Esophagus mucosa (tissue), 1 donor: ENCODE measurements at regions not wholly inside any gene's neighbourhood (a gene's known extent, or its start where the extent isn't known, plus 50 kb on each side); places are given as distances from the start of the nearest gene placed in this dataset.
"Not testable (repeated sequence)": the region's sequence is repeated elsewhere in the genome, so short reads cannot be mapped to it uniquely, and the experiment has no call there.

ENCODE experiments used
- ATAC-seq: fragments of 200-7000 bp; cut with Tn5 transposase; one replicate; pipeline ENCODE4 v1.9.1; 2020
- donor health status: DM: yes; HTN: yes; CAD: no.

GRCh38 chr4:3961091-3961672 is 195.0 kb downstream of the ADRA2C start:
- not testable (repeated sequence) for ATAC-seq

GRCh38 chr4:3964572-3965278 is 198.5 kb downstream of the ADRA2C start:
- not testable (repeated sequence) for ATAC-seq

- ATAC-seq, result not testable (repeated sequence)
These were observed 201.0 kb downstream of the ADRA2C start for GRCh38 chr4:3967204-3967603.

GRCh38 chr4:3972626-3973025 is 206.4 kb downstream of the ADRA2C start:
- not testable (repeated sequence) for ATAC-seq

- ATAC-seq, result not testable (repeated sequence)
These were observed 207.5 kb downstream of the ADRA2C start for GRCh38 chr4:3973581-3974200.

DNA sequence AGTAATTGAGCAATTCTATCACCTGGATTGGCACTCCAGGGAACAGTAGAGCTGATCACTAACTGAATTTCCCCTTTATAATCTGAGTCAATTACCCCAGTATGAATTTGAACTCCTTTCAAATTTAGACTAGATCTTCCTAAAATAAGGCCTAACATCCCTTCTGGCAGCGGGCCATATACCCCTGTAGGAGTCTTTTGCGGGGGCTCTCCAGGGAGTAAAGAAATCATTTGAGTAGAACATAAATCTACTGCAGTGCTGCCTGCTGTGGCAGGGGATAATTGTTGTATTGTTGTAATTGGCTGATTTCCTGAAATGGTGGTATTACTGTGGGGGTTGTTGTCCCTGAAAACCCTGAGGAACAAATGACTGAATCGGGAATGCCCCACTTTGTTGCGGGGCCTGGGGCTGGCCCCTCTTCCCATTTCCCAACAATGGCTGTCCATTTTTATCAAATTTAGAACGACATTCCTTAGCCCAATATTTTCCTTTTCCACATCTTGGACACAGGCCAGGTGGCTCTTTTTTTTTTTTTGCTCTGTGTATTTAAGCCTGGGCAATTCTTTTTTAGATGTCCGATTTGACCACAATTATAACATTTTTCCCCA is 217.4 kb downstream of the ADRA2C start:
- ATAC-seq, result not testable (repeated sequence)

- ATAC-seq, result not testable (repeated sequence)
These were observed 218.6 kb downstream of the ADRA2C start for GRCh38 chr4:3984796-3985195.

GRCh38 chr4:3986412-3986811 is 220.2 kb downstream of the ADRA2C start:
- ATAC-seq, result not testable (repeated sequence)

DNA sequence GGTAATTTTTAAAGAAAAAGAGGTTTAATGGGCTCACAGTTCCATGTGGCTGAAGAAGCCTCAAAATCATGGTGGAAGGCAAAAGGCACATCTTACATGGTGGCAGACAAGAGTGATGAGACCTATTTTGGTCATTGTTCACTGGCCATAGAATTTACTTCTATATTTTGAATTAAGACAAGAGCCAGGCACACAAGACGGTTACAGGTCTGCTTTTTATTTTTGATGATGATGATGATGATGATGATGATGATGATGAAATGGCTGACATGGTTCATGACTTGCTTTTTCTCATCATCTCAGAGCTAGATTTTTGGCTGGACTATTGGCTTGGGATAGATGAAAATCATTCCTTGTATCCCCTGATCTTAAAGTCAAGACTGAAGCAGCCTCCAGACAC is 229.3 kb downstream of the OTOP1 start:
- not testable (repeated sequence) for ATAC-seq

GRCh38 chr4:4004036-4004435 is 222.7 kb downstream of the OTOP1 start:
- ATAC-seq, result not testable (repeated sequence)

DNA sequence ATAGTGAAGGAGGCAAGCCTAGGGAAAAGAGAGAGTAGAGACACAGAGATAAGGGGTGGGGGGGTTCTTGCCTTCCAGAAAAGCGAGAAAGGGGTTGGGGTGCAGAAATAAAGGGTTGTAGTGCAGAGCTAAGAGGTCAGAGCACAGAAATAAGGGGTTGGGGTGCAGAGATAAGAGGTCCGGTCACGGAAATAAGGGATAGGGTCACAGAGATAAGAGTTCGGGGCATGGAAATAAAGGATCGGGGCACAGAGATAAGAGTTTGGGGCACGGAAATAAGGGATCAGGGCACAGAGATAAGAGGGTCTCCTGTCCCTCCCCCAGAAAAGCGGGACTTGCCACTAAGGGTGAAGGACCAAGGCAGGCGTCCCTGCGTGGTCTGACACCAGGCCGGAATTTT is 222.0 kb downstream of the OTOP1 start:
- not testable (repeated sequence) for ATAC-seq

- not testable (repeated sequence) for ATAC-seq
These were observed 220.4 kb downstream of the OTOP1 start for GRCh38 chr4:4006356-4006755.

DNA sequence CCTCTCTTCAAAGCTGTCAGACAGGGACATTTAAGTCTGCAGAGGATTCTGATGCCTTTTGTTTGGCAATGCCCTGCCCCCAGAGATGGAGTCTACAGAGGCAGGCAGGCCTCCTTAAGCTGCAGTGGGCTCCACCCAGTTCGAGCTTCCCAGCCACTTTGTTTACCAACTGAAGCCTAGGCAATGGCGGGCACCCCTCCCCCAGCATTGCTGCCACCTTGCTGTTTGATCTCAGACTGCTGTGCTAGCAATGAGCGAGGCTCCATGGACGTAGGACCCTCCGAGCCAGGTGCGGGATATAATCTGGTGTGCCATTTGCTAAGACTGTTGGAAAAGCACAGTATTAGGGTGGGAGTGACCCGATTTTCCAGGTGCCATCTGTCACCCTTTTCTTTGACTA is 207.7 kb downstream of the OTOP1 start:
- ATAC-seq, result not testable (repeated sequence)

DNA sequence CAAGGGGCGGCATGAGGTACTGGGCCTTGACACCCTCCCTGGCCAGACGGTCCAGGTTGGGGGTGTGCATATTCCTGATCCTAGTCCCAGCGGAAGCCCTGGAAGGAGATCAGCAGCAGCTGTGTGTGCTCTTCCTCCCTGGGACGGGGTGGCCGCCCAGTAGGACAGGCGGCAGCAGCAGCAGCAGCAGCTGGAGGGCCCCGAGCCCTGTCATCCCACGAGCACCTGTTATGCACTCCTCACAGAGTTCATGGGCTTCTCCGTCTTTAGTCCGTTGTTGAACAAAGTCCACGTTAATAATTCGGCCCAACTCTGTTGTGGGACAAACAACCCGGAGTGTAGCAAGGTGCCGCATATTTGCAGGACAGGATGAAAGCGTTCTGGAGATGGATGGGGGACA is 205.6 kb downstream of the OTOP1 start:
- ATAC-seq, result not testable (repeated sequence)

GRCh38 chr4:4026708-4027107 is 200.0 kb downstream of the OTOP1 start:
- ATAC-seq, result not testable (repeated sequence)

DNA sequence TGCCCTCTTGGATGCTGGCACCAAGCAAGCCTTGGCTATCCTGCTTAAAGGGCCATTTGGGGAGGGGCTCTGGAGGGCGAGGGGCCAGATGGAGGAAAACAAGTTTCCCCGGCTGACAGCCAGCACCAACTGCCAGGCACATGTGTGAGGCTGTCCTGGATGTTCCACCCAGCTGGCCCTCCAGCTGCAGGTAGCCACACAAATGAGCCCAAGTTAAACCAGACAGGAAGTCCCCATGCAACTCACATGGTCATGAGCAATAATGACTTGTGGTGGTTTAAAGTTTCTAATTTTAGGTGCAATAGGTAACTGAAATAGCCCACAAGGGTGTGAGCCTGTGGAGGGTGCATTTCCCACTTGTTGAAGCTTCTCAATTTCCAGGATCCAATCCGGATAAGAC is 198.0 kb downstream of the OTOP1 start:
- ATAC-seq, result not testable (repeated sequence)

DNA sequence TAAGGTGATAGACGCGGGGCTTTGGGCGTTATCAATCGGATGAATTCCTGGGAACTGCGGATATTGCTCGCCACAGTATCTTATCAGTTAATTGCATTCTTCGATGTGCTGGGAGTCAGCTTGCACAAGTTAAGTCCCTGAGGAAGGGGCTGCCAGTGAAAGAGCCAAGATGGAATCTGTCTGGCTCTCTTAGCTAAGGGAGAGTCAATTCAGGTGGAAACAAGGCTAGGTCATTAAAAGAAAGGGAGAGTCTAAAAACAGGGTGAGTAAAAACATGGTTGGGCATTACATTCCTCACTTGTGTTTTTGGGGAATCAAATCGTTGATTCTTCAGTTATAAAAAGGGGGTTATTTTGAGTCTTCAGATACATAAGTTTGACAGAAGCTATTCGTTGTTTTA is 196.2 kb downstream of the OTOP1 start:
- ATAC-seq, result not testable (repeated sequence)

DNA sequence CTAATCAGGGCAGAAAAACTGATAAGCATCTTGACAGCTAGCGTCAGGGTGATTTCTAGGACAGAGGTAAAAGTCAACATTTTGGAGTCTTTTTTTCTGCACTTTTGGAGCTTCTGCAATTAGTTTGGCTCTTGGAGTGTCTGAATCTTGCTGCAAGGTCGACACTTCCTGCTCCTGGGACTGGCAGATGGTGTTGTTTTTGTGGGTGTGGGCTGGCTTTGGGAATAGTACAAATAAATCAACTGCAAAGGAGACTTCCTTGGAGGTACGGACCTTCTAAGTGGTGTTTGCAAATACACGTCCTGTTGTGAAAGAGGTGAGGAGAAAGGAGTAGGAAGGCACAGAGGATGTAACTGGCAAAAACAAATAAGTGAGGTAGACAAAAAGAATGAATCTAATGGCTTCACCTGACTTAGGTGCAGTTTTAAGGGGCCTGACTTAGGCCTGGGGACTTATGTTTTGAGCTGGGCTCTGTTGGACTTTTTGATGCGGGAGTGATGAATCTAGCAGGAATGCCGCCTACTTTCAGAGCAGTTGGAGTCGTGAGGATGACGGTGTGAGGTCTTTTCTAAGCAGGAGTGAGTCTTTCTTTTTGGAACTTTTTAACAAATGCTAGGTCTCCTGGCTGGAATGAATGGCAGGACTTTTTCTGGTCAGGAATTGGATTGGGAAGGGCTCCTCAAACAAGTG is 195.1 kb downstream of the OTOP1 start:
- not testable (repeated sequence) for ATAC-seq

DNA sequence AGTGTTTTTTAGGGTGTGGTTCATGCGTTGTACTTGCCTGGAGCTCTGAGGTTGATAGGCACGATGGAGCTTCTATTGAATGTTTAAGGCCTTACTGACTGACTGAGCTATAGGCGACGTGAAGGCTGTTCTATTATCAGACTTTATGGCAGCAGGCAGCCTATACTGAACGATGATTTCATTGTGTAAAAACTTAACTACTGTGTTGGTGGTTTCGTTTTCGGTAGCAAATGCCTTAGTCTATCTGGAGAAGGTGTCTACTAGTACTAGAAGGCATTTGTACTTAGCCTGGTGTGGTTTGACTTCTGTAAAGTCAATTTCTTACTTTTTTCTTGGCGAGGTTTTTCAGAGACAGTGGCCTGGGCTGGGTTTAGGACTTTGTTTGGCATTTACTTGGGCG is 194.4 kb downstream of the OTOP1 start:
- ATAC-seq, result not testable (repeated sequence)

- ATAC-seq, result not testable (repeated sequence)
These were observed 193.7 kb downstream of the OTOP1 start for GRCh38 chr4:4032801-4033605.

GRCh38 chr4:4037399-4038138 is 189.2 kb downstream of the OTOP1 start:
- not testable (repeated sequence) for ATAC-seq
